ENCODE measurements at regions not wholly inside any gene's neighbourhood (a gene's known extent, or its start where the extent isn't known, plus 50 kb on each side); places are given as distances from the start of the nearest gene placed in this dataset.

GRCh38 chr7:18153183-18153748, 125.6 kb upstream of the PRPS1L1 start:
- intact Hi-C loops (cut with micrococcal nuclease) = no loop called here

GRCh38 chr7:18154726-18155125, 127.1 kb upstream of the PRPS1L1 start:
- intact Hi-C loops (cut with micrococcal nuclease) = no loop called here

- intact Hi-C loops (cut with micrococcal nuclease) = no loop called here
Observed at GRCh38 chr7:18157233-18157632, 129.6 kb upstream of the PRPS1L1 start.

GRCh38 chr7:18162657-18163056, 135.0 kb upstream of the PRPS1L1 start:
- intact Hi-C loops (cut with micrococcal nuclease) = no loop called here

GRCh38 chr7:18163091-18163490, 135.4 kb upstream of the PRPS1L1 start:
- intact Hi-C loops (cut with micrococcal nuclease) = no loop called here

GRCh38 chr7:18165166-18165565, 137.5 kb upstream of the PRPS1L1 start:
- intact Hi-C loops (cut with micrococcal nuclease) = no loop called here

GRCh38 chr7:18166002-18166401, 138.4 kb upstream of the PRPS1L1 start:
- intact Hi-C loops (cut with micrococcal nuclease) = no loop called here

- intact Hi-C loops (cut with micrococcal nuclease) = no loop called here
Observed at GRCh38 chr7:18167815-18168214, 140.2 kb upstream of the PRPS1L1 start.

- intact Hi-C loops (cut with micrococcal nuclease) = no loop called here
Observed at GRCh38 chr7:18174996-18175395, 147.3 kb upstream of the PRPS1L1 start.

GRCh38 chr7:18175801-18176450, 148.3 kb upstream of the PRPS1L1 start:
- intact Hi-C loops (cut with micrococcal nuclease) = no loop called here

GRCh38 chr7:18177129-18177814, 149.6 kb upstream of the PRPS1L1 start:
- intact Hi-C loops (cut with micrococcal nuclease) = no loop called here

- intact Hi-C loops (cut with micrococcal nuclease) = no loop called here
Observed at GRCh38 chr7:18177815-18178660, 150.4 kb upstream of the PRPS1L1 start.

- intact Hi-C loops (cut with micrococcal nuclease) = no loop called here
Observed at GRCh38 chr7:18179093-18179492, 151.4 kb upstream of the PRPS1L1 start.

GRCh38 chr7:18180685-18181084, 153.0 kb upstream of the PRPS1L1 start:
- intact Hi-C loops (cut with micrococcal nuclease) = no loop called here

GRCh38 chr7:18189500-18190126, 162.0 kb upstream of the PRPS1L1 start:
- intact Hi-C loops (cut with micrococcal nuclease) = no loop called here

GRCh38 chr7:18191341-18191740, 163.7 kb upstream of the PRPS1L1 start:
- intact Hi-C loops (cut with micrococcal nuclease) = no loop called here

- intact Hi-C loops (cut with micrococcal nuclease) = no loop called here
Observed at GRCh38 chr7:18191862-18192625, 164.4 kb upstream of the PRPS1L1 start.

GRCh38 chr7:18194616-18195015, 167.0 kb upstream of the PRPS1L1 start:
- intact Hi-C loops (cut with micrococcal nuclease) = no loop called here

GRCh38 chr7:18196638-18197037, 169.0 kb upstream of the PRPS1L1 start:
- intact Hi-C loops (cut with micrococcal nuclease) = no loop called here

- intact Hi-C loops (cut with micrococcal nuclease) = no loop called here
Observed at GRCh38 chr7:18198868-18199267, 171.2 kb upstream of the PRPS1L1 start.

GRCh38 chr7:18200266-18200665, 172.6 kb upstream of the PRPS1L1 start:
- intact Hi-C loops (cut with micrococcal nuclease) = no loop called here

Measured in T-helper 2 cell treated with Interferon-gamma antibody and Interleukin-4, amounts not matched to agents 100 ng/mL and 5 ng/mL, for 36 hours (primary cell).